HK-2 (cell line): ENCODE measurements at regions not wholly inside any gene's neighbourhood (a gene's known extent, or its start where the extent isn't known, plus 50 kb on each side); places are given as distances from the start of the nearest gene placed in this dataset.

Experiments
- DNase-seq: peaks from one replicate; pipeline ENCODE4 v3.0.0-alpha.2; 2018; ENCODE audit not compliant: unreplicated experiment

DNA sequence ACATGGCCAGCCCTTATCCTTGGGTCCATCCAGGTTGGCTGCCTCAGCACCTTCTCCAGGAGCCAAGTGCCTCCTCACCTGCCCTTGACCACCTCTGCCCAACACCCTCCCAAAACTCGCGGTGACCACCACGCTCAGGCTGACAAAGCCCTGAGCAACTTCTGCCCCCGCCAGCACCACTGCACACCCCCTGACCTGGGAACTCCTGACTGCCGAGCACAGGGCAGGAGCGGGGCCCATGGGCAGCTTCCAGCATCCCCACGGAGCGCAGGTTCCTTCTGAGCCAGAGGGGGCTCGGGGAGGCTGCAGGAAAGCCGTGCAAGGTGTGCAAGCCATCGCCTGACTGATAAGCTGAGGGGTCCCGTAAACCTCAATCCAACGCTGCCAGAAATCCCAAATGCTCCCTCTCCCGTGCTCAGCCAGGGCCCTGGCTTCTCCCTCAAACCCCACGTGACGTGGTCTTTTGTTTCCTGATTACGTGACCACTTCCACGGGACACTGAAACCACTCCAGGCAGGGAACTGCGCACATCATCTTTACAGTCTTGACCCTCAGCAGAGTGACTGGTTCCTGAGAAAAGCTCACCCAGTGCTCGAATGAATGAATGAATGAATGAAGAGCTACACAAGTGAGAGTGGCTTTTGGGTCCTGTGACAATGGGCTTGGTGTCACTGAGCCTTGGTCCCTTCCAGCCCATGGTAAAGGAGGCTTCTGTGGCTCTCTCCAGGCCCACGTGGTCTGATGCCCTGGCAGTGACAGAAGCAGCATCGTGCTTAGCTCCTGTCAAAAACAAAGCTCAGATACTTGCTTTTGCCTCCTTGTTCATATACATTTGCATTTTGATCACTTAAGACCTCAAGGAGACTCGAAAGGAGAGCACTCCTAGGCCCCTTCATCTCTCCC is 249.8 kb upstream of the PPP2R2D start:
- no peak for DNase-seq

DNA sequence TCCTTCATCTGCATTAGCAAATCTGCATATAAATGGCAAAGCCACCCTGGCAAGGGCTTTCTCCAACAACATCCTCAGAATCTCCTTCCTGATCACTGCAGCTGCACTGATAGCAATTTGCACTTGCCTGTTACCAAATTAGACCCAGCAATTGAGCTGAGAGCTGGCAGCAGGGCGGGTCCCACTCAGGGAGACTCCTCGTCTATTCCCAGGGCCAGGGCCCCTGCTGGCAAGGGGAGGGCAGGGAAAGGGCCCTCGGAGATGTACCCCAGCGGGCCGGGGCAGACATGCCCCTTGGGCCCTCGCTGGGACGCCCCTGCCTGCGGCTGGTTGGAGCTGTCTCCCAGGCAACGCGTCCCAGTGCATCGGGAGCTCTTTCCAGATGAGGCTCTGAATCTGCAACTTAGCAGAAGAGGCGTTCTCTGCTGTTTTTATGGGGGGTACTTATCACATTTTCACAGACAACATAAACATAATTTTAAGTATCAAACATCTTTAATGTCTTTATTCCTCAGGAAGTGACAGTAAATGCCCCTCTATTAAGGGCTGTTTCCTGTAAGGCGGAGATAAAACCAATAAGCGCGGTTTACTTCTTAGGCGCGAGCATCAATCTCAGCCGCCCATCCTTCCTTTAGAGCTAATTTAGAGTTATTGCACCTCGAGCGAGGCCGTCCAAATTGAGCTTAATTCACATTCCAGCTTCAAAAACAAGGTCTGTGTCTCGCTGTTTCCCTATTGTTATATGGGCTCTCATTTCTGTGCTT is 249.0 kb upstream of the PPP2R2D start:
- DNase-seq: no peak

DNA sequence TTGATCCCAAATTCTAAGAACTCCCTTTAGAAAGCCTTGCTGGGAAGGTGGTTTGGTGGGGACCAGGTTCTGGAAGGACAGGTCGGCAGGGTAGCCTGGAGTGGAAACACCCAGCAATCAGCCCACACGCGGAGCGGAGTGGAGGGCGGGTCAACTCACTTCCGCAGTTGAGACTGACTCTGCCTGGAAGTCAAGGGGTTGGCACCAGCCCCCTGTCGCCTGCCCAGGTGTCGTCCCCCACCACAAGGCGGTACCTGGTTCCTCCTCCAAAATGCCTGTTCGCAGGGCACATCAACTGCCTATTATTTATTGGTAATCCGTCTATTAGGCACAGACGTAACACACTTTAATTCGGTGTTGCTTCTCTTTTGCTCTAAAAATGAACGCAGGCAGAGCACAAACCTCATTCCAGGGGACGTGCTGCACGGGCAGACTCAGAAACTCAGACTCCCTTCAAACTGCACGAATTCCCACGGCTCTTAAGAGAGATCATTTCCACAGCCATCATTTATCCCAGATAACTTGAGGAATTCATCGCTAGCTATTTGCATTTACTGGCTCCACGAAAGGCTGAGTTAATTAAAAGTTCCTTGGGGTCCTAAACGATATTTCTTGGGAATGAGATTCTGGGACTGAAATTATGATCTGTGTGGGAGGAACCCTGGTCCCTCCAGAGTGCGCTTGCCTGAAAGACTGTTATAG is 248.2 kb upstream of the PPP2R2D start:
- DNase-seq: no peak

DNA sequence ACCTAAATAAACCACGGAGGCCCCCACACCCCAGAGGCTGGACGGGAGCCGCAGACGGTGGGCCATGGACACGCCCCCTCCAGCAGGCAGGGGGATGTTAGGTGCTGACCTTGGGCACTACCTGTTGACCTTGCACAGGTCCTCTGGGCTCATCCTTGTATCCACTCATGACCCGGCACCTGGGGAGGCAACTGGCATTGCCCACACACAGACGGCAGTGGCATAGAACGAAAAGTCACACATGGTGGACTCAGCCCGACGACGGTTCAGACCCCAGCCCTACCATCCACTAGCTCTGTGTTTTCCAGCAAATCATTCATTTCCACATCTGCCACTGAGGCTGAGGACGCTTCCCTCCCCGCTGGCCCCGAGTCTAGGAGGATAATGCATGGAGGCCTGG is 247.7 kb upstream of the PPP2R2D start:
- no peak for DNase-seq

DNA sequence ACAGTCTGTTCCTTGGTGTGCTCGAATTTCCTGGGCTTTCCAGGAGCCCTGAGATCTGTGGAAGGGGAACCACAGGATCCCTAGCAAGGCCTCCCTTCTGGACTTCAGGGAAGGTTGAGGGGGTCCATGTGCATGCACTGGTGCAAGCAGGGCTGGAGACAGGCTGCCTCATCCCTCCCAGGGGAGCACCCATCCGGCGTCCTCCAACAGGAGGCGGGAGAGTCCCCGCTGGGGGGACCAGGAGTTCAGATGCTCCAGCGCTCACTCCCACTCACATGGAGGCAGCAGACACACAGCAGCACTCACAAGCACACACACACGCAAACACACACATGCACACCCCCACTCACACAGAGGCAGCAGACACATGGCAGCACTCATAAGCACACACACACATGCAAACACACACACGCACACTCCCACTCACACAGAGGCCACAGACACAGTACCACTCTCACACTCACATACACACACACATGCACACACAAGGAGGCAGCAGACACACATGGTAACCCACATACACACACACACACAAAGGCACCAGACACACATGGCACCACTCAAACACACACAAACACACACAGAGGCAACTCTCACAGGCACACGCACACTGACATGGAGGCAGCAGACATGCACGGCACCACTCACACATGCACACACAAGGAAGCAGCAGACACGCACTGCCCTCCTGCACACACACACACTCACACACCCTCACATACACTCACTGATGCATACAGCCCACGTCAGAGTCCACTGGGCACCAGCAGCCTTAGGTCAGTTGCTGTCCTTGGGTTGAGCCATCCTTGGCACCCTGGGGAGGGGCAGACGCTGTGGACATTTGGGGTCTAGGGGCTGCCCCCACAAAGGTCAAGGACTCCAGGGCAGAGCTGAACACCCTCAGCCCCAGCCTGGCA is 247.0 kb upstream of the PPP2R2D start:
- DNase-seq: no peak

DNA sequence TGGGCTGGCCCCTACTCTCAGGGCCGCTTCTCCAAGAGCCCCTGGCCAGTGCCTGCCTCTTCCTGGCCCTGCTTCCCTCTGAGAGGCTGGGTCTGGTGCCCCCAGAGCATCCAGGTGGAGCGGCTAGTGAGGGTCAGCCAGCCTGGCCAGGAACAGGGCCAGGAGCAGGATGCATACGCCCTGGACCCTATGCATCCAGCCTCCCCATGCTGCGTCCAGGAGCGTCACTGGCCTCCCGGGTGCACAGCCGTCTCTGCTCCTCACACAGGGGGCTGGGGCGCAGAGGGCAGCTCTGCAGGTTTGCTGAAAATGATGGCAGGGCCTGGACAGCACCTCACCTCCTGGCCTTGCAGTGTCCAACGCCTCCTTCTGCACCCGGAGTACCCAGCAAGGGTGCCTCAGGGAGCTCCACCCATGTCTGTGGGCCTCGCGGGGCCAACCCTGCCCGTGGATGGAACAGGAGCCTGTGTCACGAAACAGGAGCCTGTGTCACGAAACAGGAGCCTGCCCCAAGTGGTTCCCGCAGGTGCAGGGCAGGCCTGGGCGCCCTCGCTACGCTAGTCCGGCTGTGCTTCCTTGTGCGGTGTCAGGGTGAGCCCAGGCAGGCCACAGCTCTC is 246.2 kb upstream of the PPP2R2D start:
- DNase-seq: peak; percentile 29

DNA sequence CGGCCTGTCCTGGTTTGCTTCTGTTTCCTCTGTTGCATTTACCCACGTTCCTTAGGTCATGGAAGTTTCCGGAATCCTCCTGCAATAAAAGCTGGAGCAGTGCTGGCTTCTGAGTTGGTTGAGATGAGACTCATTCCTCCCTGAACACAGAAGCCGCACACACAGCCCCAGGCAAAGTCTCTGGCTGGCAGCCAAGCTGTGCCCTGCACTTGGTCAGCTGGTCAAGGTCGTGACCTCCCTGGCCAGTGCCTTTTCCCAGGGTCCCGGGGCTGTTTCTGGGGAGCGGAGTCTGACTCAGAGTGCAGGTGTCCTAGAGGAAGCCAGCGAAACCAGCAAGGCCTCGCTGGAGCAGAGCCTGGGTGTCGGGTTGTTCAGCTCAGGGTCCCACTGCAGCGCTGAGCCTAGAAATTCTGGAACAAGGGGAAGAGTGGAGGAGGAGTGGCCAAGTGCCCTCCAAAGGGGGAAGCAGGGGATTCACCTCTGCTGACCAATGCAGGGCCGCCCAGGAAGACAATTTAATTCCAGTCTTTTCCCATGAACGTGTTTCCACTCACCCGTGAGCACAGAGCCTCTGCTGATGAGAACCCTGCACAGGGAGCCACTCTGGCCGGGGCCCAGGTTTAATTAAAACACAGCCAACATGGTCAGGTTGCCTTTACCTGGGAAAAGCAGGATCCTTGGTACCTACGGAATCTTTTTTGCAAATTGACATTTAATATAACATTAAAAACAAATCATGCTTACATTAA is 245.5 kb upstream of the PPP2R2D start:
- peak; percentile 55 for DNase-seq

DNA sequence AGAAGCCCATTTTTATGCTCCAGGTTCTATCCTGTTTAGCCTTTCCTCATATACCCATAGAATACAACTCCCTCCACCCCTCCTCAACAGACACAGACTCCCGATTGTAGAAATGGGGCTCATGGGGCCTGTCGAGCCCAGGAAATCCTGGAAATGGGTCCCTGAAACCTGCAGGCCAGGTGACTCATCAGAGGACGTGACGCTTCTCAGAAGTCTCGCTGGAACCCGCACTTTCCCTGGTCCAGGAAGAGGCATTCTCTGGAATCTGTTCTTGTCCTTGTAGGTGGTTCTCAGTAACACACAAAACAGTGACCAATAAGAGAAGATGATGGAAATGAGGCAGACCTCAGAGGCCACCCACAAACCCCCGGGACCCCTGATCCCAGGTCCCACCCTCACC is 244.8 kb upstream of the PPP2R2D start:
- DNase-seq: no peak

DNA sequence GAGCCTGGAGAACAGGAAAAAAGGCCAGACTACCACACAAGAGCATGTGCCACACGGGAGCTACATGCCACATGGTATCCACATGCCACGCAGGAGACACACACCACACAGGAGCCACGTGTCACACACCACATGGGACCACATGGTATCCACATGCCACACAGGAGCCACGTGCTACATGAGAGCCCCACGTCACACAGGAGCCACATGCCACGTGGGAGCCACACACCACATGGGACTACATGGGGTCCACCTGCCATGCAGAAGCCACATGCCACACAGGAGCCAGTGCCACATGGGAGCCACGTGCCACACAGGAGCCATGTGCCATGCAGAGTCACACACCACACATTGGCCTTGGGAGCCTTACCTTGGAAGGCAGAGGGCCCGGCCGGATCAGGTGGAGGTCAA is 244.4 kb upstream of the PPP2R2D start:
- DNase-seq: no peak

DNA sequence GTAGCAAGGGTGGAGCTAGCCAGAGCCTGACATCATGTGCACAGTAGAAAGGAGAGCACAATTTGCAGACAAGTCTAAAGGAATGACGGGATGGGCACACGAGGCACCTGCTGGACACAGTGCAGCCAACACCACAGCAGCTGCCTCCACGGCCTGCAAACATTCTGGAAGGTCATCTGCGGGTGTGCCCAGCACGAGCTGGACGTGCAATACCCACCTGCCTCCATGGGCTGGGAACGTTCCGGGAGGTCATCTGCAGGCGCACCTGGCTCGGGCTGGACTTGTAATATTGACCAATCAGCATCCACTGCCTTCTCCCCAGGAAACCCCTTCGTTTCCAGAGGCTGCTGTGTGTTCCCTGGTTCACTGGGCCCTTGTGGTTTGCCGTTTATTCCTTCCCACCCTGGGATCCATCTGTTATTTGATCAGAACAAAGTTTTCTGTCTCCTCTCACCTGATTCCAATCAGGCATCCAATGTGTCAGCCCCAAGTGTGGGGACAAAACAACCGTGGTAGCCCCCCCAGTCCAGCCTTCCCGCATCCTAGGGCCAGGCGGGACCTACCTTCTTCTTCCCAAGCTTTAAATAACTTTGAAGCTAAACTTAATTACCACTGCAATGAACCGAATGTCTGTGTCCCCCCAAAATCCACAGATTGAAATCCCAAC is 243.4 kb upstream of the PPP2R2D start:
- no peak for DNase-seq

DNA sequence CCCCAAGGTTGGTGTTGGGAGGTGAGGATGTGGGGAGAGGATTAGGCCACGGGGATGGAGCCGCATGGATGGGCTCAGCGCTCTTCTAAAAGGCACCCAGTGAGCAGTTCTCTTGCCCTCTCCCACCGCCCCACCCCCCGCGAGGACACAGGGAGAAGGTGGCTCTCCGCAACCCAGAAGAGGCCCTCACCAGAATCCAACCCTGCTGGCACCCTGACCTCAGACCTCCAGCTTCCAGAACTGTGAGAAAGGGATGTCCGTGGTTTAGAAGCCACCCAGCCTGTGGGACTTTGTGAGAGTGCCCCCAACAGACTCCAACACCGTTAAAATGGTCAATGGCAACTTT is 242.8 kb upstream of the PPP2R2D start:
- no peak for DNase-seq

DNA sequence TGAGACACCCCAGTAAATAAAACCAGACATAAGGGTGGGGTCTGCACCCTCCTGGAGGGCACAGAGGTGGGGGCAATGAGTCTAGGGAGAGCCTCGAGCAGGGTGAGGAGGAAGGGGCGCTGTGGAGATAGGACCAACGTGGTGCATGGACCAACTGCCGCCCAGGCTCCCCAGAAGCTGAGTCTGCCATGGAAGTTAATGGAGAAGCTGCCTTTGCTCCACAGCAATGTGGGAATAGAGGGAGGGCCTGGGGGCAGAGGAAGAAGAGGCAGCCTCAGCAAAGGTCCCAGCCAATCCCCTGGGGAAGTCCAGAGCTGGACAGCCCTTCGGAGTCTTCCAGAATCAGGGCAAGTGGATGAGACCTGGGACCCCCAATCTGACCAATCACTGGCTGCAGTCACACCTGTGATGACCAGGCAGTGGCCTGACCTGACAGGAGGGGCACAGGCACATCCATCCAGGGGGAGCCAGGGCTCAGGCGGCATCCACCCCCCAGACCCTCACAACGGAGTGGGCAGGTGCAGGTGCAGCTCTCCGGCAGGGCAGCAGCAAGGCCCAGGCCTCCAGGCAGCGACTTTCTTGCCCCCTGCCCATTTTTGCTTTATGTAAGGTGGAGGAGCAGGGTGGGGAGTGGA is 242.2 kb upstream of the PPP2R2D start:
- no peak for DNase-seq

DNA sequence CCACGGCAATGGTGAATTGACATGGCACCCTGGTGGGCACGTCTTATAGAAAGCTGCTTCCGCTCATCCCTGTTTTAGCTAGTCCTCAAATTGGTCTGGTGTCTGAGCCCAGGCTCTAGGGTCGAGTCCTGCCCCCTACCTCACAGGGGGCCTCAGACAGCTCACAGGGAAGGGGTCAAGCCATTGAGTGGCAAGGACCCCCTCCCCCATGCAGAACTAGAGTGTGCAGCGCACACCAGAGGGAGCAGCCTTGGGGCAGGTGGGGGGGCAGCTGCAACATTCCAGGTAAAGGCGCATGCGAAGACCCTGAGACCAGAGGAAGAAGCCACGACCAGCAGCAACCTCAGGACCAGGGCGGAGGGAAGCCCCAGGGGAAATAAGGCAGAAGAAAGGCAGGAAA is 240.4 kb upstream of the PPP2R2D start:
- no peak for DNase-seq

DNA sequence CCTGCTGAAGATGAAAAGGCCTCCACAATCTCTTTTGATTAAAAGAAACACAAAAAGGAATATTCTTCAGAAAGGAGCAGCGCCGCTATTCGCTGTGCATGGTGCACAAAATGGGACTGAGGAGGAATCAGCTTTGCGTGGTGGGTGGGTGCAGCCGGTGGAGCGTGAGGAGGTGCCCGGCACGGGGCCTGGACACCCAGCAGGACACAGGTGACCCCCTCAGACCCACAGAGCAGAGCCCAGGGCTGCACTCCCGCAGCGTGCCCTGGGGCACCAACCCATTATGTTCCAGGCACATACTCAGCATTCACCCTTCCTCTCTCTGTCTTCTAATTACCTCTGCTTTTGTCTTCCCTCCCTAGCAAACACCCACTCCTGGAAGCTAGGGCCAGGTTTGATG is 238.0 kb upstream of the PPP2R2D start:
- DNase-seq: no peak

DNA sequence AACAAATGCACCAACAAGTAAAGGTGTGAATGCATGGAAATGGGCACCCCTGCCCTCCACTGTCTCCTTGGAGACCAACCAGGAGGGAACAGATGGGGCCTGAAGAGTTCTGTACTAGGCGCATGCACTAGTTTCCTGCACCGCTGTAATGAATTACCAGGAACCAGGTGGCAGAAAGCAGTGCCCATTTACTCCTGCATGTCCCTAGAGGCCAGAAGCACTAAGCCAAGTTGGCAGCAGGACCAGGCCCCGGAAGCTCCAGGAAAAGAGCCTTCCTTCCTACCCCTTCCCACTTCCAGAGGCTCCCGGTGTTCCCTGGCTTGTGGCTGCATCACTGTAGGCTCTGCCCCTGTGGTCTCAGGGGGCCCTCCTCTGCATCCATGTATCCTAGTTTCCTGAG is 237.5 kb upstream of the PPP2R2D start:
- DNase-seq: no peak

DNA sequence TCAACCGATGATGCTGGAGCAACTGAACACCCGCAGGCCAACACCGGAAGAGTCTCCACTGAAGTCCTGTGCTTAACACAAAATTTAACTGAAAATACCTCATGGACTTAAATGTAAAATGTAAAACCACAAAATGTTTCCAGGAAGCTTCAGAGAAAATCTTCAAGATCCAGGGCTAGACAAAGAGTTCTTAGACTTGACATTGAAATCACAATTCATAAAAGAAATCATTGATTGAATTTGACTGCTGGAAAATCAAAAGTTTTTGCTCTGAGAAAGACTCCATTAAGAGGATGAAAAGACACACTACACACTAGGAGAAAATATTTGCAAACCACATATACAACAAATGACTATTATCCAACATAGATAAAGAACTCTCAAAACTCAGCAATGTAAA is 234.7 kb upstream of the PPP2R2D start:
- DNase-seq: no peak

DNA sequence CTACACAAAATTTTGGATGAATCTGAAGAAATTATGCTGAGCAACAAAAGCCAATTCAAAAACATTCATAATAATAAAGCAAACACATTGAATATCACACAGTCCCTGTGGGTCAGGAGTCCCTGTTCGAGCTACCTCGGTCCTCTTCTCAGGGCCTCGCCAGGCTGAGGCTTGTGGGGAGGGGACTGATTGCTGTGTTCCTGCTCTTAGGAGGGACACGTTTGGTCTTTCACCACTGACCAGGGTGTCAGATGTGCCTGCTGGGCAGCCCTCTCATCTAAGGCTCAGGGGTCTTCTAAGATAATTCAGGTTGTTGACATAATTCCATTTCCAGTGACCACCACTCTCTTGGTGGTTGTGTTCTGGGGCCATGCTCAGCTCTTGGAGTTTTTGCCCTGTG is 233.8 kb upstream of the PPP2R2D start:
- DNase-seq: no peak

DNA sequence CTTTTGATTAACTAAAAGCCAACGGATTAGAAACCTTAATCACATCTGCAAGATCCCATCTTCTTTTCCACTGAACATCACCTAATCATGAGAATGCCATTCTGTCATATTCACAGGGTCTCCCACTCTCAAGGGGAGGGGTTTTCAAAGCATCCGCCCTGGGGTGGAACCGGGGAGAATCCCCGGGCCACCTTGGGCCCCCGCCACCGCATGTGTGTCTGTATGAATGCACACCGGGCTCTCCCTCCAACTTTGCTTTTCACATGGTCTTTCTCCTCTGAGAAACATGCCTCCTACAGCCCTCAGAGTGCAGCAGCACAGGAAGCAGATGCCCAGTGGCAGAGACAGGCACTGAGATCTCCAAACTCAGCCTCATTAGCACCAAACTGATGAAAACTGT is 233.2 kb upstream of the PPP2R2D start:
- no peak for DNase-seq

DNA sequence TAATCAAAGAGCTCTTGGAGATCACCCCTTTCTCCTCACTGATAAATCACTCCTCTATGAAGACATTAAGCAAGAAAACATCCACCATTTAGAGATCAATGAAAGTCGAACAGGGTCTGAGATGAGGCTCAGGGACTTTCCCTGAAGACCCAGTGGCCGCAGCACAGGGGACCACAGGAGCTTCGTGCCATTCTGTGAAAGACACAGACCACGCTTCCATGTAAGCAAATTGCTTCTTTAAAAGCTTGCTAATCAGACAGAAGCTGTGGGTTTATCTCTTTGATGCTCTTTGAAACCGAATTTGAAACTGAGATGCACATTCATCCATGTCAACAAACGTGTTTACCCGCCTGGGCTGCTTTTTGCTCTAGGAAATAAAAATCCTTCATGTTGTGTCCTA is 231.9 kb upstream of the PPP2R2D start:
- no peak for DNase-seq
